HG02763 (cell line): ENCODE measurements at regions not wholly inside any gene's neighbourhood (a gene's known extent, or its start where the extent isn't known, plus 50 kb on each side); places are given as distances from the start of the nearest gene placed in this dataset.
"Not testable (repeated sequence)": the region's sequence is repeated elsewhere in the genome, so short reads cannot be mapped to it uniquely, and the experiment has no call there.

Experiments
- ATAC-seq: cut with Tn5 transposase; IDR thresholded peaks from one replicate; pipeline ENCODE4 v1.9.1; 2021; ENCODE audit warnings: mild to moderate bottlenecking, moderate library complexity; ENCODE audit not compliant: unreplicated experiment

GRCh38 chr12:116327992-116328391, 50.5 kb upstream of the MED13L start:
- not testable (repeated sequence) for ATAC-seq

- no peak for ATAC-seq
These were observed 54.4 kb upstream of the MED13L start for GRCh38 chr12:116331876-116332275.

DNA sequence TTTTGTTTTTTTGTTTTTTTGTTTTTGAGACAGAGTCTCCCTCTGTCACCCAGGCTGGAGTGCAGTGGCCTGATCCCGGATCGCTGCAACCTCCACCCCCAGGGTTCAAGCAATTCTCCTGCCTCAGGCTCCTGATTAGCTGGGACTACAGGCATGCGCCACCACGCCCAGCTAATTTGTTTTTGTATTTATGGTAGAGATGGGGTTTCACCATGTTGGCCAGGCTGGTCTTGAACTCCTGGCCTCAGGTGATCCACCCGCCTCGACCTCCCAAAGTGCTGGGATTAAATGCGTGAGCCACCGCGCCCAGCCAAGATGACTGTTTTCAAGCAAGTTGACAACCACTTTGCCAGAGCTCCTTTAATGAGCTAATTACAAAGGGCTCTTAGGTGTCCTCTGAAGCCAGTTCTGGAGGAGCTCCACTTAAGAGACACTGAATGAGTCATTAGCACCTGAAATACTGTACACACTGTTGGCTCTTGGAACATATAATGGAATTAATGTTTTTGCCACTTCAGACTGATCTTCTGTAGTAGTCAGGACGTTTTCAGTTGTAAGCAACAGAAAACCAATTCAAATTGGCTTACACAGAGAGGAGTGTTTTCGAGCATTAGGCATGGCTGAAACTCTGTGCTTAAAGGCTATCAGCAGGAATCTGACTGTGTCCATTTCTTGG, 55.4 kb upstream of the MED13L start:
- ATAC-seq = no peak

DNA sequence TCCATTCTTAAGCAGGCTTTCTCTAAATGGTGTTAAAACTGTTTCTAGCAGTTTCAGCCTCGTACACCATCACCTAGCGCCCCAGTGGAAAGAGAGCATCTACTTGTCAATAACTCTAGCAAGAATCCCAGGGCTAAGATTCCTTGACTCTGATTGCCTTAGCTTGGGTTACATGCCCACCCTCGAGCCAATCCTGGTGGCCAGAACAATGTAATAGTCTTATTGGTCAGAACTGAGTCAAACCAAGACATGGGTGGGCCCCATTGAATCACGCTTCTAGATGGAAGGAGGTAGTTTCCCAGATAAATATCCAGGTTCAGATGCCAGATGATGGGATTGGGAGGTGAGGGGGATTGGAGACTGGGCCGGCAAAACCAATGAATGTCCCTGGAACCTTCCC, 55.9 kb upstream of the MED13L start:
- no peak for ATAC-seq

GRCh38 chr12:116336542-116337065, 59.1 kb upstream of the MED13L start:
- peak; percentile 68 for ATAC-seq

- no peak for ATAC-seq
These were observed 59.8 kb upstream of the MED13L start for GRCh38 chr12:116337312-116337711.

DNA sequence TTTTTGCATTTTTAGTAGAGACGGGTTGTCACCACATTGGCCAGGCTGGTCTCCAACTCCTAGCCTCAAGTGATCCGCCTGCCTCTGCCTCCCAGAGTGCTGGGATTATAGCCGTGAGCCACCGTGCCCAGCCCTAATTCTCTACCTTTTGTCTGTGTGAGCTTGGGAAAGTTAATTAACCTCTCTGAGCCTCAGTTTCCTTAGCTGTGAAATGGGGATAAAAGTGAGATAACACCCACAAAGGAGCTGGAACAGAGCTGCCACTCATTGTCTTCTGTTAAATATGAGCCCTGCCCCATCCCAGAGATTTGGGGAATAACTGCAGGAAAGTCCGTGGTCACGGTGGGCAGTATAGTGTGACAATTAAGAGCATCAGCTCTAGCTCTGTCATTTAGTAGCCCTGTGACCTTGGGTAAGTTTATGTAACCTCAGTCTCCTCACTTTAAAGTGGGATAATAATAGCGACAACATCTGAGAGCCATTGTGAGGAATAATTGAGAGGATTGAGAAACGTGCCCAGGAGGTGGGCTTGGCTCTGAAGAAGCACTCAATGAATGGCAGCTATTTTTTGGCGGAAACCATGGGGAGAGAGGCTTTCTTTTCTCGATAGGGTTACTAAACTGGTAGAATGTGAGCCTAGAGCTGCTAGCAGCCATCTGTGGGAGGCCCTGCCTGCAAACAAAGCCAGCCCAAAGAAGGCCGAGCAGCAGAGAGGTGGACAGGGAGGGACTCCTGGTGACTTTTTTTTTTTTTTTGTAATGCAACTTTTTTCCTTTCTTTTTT, 60.8 kb upstream of the MED13L start:
- ATAC-seq = no peak

DNA sequence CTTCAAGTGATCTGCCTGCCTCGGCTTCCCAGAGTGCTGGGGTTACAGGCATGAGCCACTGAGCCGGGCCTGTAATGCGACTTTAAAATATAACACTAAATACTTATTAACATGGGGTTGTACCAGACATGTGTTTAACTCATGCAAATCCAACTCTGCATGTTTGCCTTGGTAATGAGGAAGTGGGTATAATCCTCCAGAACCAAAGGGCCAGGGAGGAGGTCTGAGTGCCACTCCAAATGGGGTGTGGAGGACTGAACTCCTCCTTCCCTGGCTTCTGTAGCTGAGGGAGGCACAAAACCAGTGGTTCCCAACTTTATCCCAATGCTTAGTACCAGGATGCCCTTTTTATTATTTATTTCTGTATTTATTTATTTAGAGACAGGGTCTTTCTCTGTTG, 61.6 kb upstream of the MED13L start:
- no peak for ATAC-seq

DNA sequence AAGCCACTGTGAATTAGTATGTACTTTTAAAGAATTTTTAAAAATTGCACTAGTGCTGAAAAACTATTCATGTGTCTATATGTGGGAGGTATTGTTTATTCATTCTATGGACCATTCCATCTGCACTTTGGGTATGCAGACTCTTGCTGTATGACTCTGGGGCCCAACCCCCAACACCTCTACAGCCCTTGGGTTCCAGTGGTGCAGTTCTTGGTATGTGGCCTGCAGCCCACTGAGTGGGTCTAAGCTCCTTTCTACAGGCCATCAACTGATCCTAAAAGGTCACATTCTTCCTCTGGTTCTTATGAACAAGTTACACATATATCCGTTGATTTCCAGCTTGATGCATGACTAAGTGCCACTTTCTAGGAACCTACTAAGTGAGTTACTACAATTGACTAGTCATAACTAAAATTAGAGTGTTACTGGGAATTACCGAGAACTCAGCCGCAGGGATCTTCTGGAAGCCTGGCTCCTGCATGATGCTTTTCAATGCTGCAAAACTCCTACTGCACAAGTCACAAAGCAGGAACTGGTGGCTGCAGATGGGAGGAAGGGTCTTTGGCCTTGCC, 62.4 kb upstream of the MED13L start:
- no peak for ATAC-seq

DNA sequence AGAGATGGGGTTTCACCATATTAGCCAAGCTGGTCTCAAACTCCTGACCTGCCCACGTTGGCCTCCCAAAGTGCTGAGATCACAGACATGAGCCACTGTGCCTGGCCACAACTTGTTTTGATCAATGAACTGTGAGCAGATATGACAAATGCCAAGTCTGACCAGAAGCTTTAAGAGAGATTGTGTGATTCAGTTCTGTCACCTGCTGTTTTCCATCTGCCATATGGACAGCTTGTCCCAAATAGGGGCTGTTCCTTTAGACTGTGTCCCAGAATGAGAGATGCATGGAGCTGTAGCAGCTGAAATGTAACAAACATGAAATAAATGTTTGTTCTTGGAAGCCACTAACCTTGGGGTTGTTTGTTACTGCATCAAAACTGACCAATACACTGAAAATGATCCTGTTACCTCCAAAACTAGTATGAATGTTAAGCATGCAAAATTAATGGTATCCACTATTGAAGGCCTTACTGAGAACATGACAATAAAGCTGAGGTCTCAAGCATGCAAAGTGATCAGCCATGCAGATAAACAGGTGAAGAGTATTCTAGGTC, 65.9 kb upstream of the MED13L start:
- ATAC-seq = no peak

GRCh38 chr12:116346222-116346621, 68.7 kb upstream of the MED13L start:
- ATAC-seq = no peak

DNA sequence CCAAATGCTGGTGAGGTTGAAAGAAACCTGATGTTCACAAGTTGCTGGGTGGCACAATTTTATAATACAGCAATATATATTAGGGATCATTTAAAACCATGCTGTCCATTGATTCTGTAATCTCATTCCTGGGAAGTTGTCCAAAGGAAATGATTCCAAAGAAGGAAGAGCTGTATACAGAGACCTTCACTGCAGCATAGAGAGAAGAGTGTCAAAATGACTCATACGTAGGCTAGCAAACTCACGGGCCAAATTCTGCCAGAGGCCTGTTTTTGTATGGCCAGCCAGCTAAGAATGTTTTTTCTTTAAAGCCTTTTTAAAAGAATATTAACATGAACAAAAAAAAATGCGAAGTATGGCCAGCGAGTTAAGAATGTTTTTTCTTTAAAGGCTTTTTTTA, 69.2 kb upstream of the MED13L start:
- no peak for ATAC-seq

GRCh38 chr12:116347265-116347664, 69.8 kb upstream of the MED13L start:
- no peak for ATAC-seq

DNA sequence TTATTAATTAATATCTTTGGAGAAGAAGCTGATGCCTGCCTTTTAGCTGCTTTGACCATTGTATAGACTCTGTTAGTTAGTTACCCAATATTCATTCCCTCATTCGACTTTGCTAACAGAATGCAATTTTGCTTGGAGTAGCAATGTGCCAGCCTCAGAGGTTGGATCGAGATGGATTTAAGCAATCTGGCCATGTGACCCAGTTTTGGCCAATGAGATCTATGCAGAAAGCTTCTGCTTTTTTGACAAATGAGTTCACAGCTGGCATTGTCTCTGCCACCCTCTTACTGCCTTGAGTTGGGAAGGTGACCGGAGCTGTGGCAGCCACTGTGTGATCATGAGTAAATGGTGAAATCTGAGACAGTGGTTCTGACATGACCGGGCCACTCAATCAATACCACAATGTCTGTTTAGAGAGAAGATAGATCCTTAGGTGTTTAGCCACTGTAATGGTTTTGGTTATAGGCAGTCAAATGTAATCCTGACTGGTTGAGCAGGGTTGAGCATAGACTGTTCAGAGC, 74.9 kb upstream of the MED13L start:
- ATAC-seq = no peak

DNA sequence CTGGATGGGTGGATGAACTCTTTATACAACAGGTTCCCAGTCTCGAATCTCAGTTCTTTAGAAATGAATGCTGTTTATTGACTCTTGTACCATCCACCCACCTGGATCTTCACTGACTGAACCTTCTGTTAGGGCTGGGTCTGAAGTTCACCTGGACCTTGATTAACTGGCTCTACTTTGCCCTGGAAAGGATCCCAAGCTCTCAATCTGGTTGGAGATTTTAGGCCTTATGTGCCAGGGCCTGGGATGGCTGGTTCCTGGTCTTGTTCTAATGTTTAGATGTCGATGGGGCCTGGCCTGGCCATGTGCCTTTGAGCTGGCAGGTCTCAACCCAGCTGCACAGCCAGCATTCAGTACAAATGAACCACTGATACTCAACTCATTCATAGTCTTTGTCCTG, 76.5 kb upstream of the MED13L start:
- no peak for ATAC-seq

DNA sequence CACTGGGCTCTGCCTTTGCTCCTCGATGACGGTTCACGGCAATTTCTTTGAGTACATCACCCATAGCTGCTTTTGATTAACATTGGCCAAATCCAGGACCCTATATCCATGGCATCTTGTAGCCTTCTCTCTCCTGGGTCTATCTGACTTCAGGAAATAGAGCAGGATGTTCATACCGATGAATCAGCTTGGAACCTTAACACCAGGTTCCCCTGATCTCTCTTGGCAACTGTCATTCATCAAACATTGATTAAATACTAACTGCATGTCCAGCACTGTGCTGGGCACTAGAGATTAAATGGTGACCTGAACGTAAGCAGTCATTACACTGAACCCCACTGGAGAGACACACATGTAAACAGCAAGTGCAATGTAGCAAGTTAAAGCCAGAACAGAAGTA, 77.0 kb upstream of the MED13L start:
- ATAC-seq = no peak

- ATAC-seq = no peak
These were observed 77.7 kb upstream of the MED13L start for GRCh38 chr12:116354950-116355783.

DNA sequence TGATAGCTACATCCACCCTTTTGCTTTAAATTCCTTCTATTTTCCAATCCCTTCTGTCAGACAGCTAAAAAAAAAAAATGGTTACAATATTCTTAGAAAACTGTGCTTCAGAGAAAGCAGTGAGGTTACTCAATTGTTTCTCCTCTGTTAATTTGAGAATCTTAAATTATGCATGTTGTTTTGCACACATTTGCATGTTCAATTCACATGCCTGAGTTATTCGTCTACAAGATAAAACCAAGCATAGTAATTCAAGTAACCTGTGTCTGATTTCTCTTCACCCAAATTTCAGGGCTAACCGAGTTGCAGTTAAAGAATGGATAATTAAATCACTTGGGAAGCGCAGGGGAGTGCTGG, 81.0 kb upstream of the MED13L start:
- no peak for ATAC-seq

DNA sequence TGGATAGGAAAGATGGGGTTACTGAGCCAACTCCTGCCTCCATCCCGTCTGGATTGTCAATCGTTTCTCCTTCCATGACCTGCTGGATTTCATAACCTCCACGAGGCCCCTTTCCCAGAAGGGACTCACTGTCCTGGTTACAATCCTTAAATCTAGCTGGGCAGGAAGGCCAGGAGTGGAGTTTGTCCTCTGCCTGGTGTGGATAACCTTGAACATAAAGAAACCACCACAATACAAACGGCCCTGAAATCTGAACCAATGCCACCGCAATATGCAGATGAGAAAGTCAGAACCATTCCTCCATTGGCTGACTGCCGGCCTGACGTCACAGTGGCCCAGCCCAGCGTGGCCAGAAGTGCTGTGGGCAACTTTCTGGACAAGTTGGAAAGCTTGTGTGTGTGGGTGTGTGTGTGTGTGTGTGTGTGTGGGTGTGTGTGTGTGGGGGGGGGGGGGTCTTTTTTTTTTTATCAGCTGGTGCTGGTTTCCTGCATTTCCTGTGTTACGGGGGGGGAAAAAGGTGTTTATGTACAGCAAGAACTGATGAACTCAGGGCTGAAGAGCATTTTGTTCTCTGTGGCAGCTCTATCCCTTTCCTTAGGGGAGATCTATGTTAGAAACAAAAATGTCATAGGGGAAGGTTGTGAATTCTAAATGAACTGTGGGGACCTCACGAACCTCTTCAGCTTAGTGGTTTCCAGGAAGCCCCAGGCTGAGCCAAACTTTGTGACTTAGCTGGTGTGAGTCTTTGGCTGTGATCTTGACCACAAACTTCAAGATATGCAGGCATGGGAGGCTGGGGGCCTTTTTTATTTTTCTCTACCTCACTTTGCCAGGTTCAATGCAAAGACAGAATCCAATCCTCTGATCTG, 81.6 kb upstream of the MED13L start:
- ATAC-seq = peak; percentile 65
